ENCODE measurements at regions not wholly inside any gene's neighbourhood (a gene's known extent, or its start where the extent isn't known, plus 50 kb on each side); places are given as distances from the start of the nearest gene placed in this dataset.

- DNase-seq (ENCODE audit: low spot score) = no peak
These were observed 662.4 kb downstream of the GALR1 start for GRCh38 chr18:77911971-77912605.

DNA sequence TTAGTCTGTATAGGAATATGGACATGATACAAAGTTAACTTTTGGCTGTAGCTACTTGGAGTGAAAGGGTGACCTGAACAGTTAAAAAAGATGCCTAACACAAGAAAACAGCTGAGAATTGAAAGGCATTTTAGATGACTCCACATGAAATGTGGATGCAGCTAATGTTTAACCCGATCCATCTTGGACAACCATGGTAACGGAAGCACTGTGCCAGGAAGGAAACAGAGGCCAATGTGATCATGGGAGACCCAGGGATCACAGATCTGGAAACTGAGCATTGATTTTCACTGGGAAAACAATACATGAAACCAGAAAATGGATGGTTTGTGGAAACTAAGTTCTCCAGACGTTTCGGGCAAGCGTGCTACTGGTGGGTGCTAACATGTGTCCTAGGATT is 669.1 kb downstream of the GALR1 start:
- DNase-seq (ENCODE audit: low spot score) = no peak

DNA sequence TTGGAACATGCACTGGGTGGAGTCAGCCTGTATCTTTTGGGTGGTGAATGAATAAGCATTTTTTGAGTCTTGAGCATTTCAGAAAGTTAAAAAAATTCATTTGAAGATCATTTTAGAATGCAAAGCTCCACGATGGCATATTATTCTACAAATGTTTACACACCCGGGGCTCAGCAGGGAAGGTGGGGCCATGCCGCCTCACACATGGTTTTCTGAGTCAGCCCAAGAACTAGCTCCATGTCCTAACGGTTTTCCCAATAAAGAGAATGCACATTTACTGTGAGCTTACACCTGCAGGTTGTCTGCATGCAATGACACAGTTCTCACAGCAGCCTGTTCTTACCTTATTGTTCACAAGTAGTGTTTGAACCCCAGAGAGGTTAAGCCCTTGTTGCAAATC is 670.3 kb downstream of the GALR1 start:
- no peak for DNase-seq (ENCODE audit: low spot score)

DNA sequence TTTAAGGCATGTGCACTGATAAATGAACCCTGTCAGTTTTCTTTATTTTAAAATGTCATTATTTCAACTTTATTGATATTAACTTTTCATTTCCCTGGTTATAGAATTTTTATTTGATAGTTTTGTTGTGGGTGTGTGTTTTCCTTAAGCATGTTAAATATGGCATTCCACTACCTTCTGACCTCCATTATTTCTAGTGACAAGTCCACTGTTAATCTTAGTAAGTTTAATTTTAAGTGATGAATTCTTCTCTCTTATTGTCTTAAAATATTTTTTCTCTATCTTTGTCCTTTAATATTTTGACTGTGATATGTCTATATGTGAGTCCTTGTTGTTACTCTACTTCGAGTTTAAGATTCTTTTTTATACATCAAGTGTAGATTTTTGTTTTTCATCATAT is 685.7 kb downstream of the GALR1 start:
- no peak for DNase-seq (ENCODE audit: low spot score)

GRCh38 chr18:77940566-77940965 is 690.9 kb downstream of the GALR1 start:
- no peak for DNase-seq (ENCODE audit: low spot score)

DNA sequence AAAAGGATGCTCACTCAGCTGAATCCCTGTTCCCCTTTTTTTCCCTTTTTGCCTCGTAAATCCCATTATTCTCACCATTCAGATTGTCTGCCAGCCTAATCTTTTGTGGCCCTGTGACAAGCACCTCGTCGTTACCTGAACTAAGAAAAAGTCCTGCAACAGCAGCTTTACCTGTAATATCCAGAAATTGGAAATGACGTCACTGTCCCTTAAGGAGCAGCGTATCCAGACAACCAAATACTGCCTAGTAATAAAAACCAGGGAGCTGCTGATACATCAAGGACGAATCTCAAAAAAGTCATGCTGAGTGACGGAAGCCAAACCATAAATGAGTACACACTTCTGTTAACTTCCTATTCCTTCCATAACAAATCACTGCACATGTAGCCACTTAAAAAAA is 694.9 kb downstream of the GALR1 start:
- DNase-seq (ENCODE audit: low spot score) = no peak

DNA sequence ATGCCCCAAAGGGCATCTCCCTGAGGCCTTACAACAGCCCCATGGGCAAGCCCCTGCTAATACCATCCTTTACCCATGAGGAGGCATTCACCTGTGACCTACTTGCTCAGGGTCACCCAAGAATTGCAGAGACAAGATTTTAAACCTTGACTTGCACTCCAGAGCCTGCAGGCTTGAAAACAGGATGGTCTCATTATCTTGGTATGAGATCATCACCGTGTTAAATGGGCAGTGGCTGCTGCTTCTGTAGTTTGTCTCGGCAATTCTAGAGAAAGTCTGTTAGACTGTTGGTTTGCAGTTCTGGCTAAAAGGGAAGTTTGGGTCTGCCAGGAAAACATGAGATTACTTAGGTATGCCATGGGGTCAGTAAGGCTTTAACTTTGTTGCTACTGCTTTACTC is 698.9 kb downstream of the GALR1 start:
- no peak for DNase-seq (ENCODE audit: low spot score)

DNA sequence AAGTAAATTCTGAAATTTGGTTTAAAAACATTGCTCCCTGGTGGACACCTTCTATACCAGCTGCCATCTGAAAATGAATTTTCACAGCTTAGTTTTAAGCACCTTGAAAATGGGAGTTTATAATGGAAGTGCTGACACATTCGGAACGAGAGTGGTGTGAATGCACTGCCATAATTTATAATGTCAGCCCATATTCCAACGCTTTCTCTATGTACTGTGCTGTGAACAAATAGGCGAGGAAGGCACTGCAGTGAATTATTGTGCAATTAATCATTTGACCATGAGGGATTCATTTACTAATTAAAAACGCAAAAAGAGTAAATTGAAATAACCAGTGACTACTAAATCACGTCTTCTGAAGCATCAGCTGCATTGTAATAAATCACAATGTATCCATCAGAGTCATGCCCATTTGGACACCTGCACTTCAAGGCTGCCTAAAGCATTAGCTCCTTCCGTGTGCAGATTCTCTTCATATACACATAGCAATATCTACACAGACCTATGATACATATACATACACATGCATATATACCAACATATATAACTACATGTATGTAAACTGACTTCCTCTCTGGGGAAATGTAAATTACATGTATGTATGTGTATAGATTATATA is 699.8 kb downstream of the GALR1 start:
- DNase-seq (ENCODE audit: low spot score) = no peak

- DNase-seq (ENCODE audit: low spot score) = no peak
These were observed 709.6 kb downstream of the GALR1 start for GRCh38 chr18:77959248-77959647.

GRCh38 chr18:77960791-77961410 is 711.3 kb downstream of the GALR1 start:
- no peak for DNase-seq (ENCODE audit: low spot score)

GRCh38 chr18:77967071-77967470 is 717.4 kb downstream of the GALR1 start:
- no peak for DNase-seq (ENCODE audit: low spot score)

DNA sequence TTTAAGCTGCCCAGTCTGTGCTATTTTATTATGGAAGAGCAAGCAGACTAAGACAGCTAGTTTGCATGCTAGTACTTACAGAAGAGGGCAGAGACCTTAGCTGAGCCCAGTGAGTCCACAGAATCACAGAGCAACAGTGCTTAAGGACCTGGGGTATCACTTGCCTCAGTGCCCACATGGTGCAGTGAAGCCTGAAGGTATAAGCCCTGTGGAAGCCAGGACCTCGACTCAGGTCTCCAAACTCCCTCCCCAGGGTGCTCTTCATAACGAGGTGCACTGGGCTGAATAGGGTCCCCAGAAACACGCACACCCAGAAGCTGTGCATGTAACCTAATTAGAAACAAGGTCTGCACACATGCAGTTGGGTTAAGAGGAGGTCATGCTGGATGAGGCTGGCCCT is 718.1 kb downstream of the GALR1 start:
- DNase-seq (ENCODE audit: low spot score) = no peak

- DNase-seq (ENCODE audit: low spot score) = no peak
These were observed 720.3 kb downstream of the GALR1 start for GRCh38 chr18:77969972-77970371.

GRCh38 chr18:77970814-77971213 is 721.2 kb downstream of the GALR1 start:
- DNase-seq (ENCODE audit: low spot score) = no peak

DNA sequence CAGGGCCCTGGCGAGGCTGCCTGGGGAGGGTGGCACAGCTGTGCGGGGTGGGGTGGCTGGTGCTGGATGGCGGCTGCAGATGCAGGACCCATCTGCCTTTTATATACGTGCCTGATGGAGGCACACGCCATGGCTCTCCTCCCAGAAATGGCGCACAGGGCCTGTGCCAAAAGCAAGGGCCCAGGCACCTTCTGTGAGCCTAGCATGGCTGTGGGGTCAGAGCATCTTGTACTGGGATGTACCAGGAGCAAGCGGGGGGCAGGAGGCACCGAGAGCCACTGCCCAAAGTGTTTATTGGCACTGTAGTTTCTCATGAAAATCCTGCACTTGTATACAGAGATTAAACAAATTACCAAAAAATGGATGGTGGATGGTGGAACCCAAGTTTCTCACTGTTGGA is 724.1 kb downstream of the GALR1 start:
- no peak for DNase-seq (ENCODE audit: low spot score)

DNA sequence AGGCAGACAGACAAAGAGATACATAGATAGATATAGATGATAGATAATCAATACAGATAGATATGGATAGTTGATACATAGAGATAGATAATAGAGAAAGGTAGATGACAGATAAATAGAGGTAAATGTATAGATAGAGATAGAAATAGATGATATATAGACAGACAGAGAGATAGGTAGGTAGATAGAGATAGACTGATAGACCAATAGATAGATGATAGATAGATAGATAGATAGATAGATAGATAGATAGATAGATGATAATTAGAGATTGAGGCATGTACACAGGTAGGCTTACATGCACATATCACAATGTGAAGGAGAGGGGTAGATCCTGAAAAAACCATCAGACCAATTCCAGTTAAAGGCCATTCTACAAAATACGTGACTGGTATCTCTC is 724.7 kb downstream of the GALR1 start:
- no peak for DNase-seq (ENCODE audit: low spot score)

GRCh38 chr18:77977331-77977730 is 727.7 kb downstream of the GALR1 start:
- no peak for DNase-seq (ENCODE audit: low spot score)

DNA sequence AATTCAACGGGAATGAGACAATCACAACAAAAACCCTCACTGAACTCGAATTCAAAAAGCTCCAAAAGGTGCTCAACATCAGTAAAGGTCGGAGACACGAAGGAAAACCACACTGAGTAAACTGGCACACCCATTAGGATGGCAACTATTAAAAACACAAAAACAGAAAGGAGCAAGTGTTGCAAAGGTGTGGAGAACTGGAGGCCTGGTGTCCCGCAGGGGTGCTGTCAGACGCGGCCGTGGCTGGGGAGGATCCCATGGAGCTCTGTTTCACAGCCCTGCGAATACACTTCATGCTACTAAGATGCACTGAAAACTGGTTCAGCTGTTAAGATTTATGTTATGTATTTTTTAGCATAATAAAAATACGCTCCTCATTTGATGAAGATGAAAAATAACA is 730.6 kb downstream of the GALR1 start:
- DNase-seq (ENCODE audit: low spot score) = no peak

DNA sequence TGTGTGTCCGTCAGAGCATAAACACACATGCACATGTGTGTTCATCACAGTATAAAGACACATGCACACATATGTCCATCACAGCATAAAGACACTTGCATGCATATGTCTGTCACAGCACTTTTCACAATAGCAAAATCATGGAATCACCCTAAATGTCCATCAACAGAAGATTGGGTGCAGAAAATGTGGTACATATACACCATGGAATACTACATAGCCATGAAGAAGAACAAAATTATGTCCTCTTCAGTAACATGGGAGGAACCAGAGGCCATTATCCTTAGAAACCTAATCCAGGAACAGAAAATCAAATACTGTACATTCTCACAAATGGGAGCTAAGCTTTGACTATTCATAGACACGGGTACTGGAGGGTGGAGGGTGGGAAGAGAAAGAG is 732.2 kb downstream of the GALR1 start:
- DNase-seq (ENCODE audit: low spot score) = no peak

GRCh38 chr18:77983270-77983669 is 733.6 kb downstream of the GALR1 start:
- no peak for DNase-seq (ENCODE audit: low spot score)

- DNase-seq (ENCODE audit: low spot score) = no peak
These were observed 734.5 kb downstream of the GALR1 start for GRCh38 chr18:77984178-77984577.

GRCh38 chr18:77984833-77985232 is 735.2 kb downstream of the GALR1 start:
- no peak for DNase-seq (ENCODE audit: low spot score)

- DNase-seq (ENCODE audit: low spot score) = no peak
These were observed 736.1 kb downstream of the GALR1 start for GRCh38 chr18:77985526-77986281.

Data from COLO829 (cell line).